ENCODE measurements at regions not wholly inside any gene's neighbourhood (a gene's known extent, or its start where the extent isn't known, plus 50 kb on each side); places are given as distances from the start of the nearest gene placed in this dataset.

- DNase-seq: no peak
These were observed 205.3 kb downstream of the CD109 start for GRCh38 chr6:73901311-73901710.

DNA sequence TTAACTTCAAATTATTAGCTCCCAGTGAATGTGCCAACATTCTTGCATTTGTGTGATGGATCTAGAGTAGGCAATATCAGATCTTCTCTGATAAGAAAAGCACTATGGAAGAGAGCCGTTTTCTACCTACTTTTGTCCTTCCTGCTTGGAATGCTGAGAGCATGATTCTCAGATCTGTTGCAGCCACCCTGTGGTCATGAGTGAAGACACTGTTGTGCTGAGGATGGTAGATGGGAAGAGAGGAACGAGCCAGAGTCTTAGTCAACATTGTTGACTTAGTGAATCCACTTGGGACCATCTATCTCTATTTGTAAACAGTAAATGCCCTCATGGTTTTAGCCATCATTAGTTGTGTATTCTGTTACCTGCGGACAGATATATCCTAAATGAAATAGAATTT is 202.6 kb downstream of the CD109 start:
- DNase-seq: no peak

GRCh38 chr6:73893696-73894095 is 197.7 kb downstream of the CD109 start:
- no peak for DNase-seq

GRCh38 chr6:73888050-73888449 is 192.0 kb downstream of the CD109 start:
- no peak for DNase-seq

GRCh38 chr6:73885393-73885792 is 189.4 kb downstream of the CD109 start:
- DNase-seq: no peak

- DNase-seq: no peak
These were observed 188.5 kb downstream of the CD109 start for GRCh38 chr6:73884540-73884939.

GRCh38 chr6:73879501-73880293 is 183.7 kb downstream of the CD109 start:
- no peak for DNase-seq

DNA sequence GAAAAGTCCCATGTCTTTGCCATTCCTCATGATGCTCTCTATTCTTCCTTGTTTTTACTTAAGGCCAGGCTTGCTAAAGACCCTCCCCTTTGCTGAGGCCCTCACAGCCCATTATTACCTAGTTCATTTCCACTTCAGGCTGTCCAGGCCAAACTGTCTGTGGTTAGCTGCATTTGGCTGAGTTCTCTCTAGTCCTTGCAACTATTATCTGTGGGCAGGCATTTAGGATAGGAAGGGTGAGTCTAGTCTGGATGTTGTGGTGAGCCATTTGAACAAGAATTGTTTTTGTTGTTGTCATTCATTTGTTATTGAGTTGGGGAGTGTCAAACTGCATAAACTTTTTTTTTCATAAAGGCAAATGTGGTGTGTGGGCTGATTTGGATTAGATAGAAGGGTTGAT is 182.4 kb downstream of the CD109 start:
- DNase-seq: no peak

Data from MV-4-11 (cell line).